ENCODE measurements at regions not wholly inside any gene's neighbourhood (a gene's known extent, or its start where the extent isn't known, plus 50 kb on each side); places are given as distances from the start of the nearest gene placed in this dataset.

DNA sequence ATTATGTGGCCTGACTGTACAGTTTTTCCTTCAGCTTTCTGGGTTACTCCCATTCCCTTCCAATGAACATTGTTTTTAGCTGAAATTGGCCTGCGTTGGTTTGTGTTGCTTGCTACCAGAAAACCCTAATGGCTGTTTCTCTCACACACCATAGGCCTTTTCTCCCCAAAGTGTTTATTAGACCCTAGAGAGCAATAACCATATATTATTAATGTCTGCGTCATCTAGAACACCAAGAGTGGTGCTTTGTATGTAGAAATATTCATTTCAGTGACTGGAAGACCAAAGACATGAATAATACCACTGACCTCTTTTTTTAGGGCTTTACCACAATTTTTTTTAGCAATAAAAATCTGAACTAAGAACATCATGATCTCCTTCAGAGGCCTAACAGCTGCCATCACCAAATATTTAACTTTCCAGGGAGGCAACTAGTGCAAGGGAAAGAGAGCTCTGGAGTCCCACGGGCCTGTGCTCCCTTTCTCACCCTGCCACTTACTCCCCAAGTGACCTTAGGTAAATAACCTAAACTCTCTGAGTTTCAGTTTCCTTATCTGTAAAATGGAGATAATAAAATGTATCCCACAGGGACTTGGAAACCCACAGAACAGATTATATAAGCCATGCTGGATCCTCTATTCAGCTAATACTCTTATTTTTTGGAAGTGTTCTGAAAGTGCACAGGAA lies 201.9 kb upstream of the ISL1 start (continued):
- TF ChIP-seq, protein P1, sequence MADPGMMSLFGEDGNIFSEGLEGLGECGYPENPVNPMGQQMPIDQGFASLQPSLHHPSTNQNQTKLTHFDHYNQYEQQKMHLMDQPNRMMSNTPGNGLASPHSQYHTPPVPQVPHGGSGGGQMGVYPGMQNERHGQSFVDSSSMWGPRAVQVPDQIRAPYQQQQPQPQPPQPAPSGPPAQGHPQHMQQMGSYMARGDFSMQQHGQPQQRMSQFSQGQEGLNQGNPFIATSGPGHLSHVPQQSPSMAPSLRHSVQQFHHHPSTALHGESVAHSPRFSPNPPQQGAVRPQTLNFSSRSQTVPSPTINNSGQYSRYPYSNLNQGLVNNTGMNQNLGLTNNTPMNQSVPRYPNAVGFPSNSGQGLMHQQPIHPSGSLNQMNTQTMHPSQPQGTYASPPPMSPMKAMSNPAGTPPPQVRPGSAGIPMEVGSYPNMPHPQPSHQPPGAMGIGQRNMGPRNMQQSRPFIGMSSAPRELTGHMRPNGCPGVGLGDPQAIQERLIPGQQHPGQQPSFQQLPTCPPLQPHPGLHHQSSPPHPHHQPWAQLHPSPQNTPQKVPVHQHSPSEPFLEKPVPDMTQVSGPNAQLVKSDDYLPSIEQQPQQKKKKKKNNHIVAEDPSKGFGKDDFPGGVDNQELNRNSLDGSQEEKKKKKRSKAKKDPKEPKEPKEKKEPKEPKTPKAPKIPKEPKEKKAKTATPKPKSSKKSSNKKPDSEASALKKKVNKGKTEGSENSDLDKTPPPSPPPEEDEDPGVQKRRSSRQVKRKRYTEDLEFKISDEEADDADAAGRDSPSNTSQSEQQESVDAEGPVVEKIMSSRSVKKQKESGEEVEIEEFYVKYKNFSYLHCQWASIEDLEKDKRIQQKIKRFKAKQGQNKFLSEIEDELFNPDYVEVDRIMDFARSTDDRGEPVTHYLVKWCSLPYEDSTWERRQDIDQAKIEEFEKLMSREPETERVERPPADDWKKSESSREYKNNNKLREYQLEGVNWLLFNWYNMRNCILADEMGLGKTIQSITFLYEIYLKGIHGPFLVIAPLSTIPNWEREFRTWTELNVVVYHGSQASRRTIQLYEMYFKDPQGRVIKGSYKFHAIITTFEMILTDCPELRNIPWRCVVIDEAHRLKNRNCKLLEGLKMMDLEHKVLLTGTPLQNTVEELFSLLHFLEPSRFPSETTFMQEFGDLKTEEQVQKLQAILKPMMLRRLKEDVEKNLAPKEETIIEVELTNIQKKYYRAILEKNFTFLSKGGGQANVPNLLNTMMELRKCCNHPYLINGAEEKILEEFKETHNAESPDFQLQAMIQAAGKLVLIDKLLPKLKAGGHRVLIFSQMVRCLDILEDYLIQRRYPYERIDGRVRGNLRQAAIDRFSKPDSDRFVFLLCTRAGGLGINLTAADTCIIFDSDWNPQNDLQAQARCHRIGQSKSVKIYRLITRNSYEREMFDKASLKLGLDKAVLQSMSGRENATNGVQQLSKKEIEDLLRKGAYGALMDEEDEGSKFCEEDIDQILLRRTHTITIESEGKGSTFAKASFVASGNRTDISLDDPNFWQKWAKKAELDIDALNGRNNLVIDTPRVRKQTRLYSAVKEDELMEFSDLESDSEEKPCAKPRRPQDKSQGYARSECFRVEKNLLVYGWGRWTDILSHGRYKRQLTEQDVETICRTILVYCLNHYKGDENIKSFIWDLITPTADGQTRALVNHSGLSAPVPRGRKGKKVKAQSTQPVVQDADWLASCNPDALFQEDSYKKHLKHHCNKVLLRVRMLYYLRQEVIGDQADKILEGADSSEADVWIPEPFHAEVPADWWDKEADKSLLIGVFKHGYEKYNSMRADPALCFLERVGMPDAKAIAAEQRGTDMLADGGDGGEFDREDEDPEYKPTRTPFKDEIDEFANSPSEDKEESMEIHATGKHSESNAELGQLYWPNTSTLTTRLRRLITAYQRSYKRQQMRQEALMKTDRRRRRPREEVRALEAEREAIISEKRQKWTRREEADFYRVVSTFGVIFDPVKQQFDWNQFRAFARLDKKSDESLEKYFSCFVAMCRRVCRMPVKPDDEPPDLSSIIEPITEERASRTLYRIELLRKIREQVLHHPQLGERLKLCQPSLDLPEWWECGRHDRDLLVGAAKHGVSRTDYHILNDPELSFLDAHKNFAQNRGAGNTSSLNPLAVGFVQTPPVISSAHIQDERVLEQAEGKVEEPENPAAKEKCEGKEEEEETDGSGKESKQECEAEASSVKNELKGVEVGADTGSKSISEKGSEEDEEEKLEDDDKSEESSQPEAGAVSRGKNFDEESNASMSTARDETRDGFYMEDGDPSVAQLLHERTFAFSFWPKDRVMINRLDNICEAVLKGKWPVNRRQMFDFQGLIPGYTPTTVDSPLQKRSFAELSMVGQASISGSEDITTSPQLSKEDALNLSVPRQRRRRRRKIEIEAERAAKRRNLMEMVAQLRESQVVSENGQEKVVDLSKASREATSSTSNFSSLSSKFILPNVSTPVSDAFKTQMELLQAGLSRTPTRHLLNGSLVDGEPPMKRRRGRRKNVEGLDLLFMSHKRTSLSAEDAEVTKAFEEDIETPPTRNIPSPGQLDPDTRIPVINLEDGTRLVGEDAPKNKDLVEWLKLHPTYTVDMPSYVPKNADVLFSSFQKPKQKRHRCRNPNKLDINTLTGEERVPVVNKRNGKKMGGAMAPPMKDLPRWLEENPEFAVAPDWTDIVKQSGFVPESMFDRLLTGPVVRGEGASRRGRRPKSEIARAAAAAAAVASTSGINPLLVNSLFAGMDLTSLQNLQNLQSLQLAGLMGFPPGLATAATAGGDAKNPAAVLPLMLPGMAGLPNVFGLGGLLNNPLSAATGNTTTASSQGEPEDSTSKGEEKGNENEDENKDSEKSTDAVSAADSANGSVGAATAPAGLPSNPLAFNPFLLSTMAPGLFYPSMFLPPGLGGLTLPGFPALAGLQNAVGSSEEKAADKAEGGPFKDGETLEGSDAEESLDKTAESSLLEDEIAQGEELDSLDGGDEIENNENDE (IDR thresholded peaks at IDR 0.05; ENCODE audit: insufficient replicate concordance, low read length), result no peak
- no peak for TF ChIP-seq BRCA1 (IDR thresholded peaks at IDR 0.05; ENCODE audit: low read depth, low read length)
- TF ChIP-seq GTF2F1 (IDR thresholded peaks at IDR 0.05; ENCODE audit: borderline replicate concordance, low read depth, low read length), result no peak
- TF ChIP-seq SRF (IDR thresholded peaks at IDR 0.05; ENCODE audit: low read depth, low read length), result no peak
- no peak for TF ChIP-seq YY1 (IDR thresholded peaks at IDR 0.05; ENCODE audit: low read depth, low read length)
- TF ChIP-seq RNF2 (IDR thresholded peaks at IDR 0.05; ENCODE audit: borderline replicate concordance, low read depth, low read length, missing control alignments, poor library complexity, severe bottlenecking), result no peak
- no peak for TF ChIP-seq EP300 (IDR thresholded peaks at IDR 0.05; ENCODE audit: borderline replicate concordance in 1 of 2, low read depth in 2 of 2, low read length in 2 of 2)
- TF ChIP-seq, protein P2, sequence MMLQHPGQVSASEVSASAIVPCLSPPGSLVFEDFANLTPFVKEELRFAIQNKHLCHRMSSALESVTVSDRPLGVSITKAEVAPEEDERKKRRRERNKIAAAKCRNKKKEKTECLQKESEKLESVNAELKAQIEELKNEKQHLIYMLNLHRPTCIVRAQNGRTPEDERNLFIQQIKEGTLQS (IDR thresholded peaks at IDR 0.05; ENCODE audit: insufficient read depth, low read depth, low read length), result no peak
- TF ChIP-seq, protein P3, sequence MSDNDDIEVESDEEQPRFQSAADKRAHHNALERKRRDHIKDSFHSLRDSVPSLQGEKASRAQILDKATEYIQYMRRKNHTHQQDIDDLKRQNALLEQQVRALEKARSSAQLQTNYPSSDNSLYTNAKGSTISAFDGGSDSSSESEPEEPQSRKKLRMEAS (IDR thresholded peaks at IDR 0.05), result no peak
- TF ChIP-seq TAF1 (IDR thresholded peaks at IDR 0.05; ENCODE audit: low read depth, low read length), result no peak

Measured in H1 (cell line).